Peyer's patch (tissue), 4 donors: ENCODE measurements at regions not wholly inside any gene's neighbourhood (a gene's known extent, or its start where the extent isn't known, plus 50 kb on each side); places are given as distances from the start of the nearest gene placed in this dataset.

ENCODE experiments used
- POLR2A ChIP-seq, 2 donors: fragments of 450-650 bp; IDR thresholded peaks; one replicate each; pipeline ENCODE4 v1.5.1; 2017; ENCODE audit warnings: antibody characterized with exemption in 2 of 2, mild to moderate bottlenecking in 2 of 2, moderate library complexity in 2 of 2
- TF ChIP-seq, protein P1 (sequence below), 6 experiments: fragments of 450-650 bp in 4 of 6; fragments of 200-600 bp in 2 of 6; sonication (generic) in 1 of 6; IDR thresholded peaks; one replicate each; pipeline ENCODE4 v1.5.1; 2017 to 2019; ENCODE audit warnings: antibody characterized with exemption in 6 of 6, mild to moderate bottlenecking in 3 of 6, moderate library complexity in 1 of 6

DNA sequence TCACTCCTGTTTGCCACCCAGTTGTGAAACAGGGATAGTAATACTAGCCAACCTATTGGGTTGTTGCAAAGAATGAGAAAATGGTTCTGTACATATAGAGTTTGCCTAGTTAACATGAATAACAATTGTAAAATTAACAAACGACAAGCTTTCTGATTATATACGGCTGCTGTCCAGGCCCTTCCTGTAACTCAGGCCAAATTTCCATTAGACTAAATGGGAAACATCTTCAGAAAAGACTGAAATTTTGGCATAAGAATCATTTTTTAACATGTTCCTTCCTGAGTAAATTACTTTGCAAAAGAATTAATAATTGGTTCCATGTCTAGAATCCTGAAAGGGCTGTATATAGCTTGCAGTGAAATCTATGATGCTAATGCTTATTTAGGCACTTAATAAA lies 117.7 kb upstream of the SATB2 start:
- TF ChIP-seq, protein P1, sequence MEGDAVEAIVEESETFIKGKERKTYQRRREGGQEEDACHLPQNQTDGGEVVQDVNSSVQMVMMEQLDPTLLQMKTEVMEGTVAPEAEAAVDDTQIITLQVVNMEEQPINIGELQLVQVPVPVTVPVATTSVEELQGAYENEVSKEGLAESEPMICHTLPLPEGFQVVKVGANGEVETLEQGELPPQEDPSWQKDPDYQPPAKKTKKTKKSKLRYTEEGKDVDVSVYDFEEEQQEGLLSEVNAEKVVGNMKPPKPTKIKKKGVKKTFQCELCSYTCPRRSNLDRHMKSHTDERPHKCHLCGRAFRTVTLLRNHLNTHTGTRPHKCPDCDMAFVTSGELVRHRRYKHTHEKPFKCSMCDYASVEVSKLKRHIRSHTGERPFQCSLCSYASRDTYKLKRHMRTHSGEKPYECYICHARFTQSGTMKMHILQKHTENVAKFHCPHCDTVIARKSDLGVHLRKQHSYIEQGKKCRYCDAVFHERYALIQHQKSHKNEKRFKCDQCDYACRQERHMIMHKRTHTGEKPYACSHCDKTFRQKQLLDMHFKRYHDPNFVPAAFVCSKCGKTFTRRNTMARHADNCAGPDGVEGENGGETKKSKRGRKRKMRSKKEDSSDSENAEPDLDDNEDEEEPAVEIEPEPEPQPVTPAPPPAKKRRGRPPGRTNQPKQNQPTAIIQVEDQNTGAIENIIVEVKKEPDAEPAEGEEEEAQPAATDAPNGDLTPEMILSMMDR (IDR thresholded peaks at IDR 0.05), result no peak
- no peak for TF ChIP-seq POLR2A (IDR thresholded peaks at IDR 0.05)
